ENCODE measurements at regions not wholly inside any gene's neighbourhood (a gene's known extent, or its start where the extent isn't known, plus 50 kb on each side); places are given as distances from the start of the nearest gene placed in this dataset.

DNA sequence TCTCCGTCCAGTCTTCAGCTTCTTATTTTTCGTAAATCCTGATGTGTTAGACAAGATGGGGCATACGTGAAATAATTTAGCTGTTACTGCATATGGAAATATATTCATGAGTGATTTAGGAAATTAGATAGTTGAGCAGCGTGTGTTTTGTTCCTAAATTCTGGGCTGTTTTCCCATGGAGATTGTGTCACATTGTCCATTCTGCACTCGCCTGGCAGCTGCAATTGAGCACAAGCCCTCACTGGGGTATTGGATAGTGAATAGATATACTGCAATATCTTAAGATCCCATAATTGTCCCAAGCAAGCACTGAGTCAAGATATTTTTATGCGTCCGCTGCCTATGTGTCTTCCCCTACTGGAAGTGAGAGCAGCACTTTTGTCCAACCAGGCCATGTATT is 1027.1 kb upstream of the WWC1 start:
- intact Hi-C loops (cut with DNase I; ENCODE audit: low total_unique reads) = no loop called here
- TF ChIP-seq CTCF (IDR thresholded peaks at IDR 0.05 in 4 of 5, conservative IDR thresholded peaks at IDR 0.05 in 1 of 5) (no peak), POLR2A (IDR thresholded peaks at IDR 0.05) (no peak)
- no peak overlapping the region for H3K4me3 ChIP-seq
- no peaks in the 10 kb centered on the region for H3K9me3 ChIP-seq
- DNase-seq (no peak), ATAC-seq (no peak)
- no peaks in the 10 kb centered on the region for H3K27me3 ChIP-seq
- H3K36me3 ChIP-seq = no peaks in the 10 kb centered on the region
- H3K27ac ChIP-seq = no peak overlapping the region
- no peaks in the 10 kb centered on the region for H3K4me1 ChIP-seq
- in situ Hi-C loops (cut with MboI; ENCODE audit: low sequenced_read_pairs in 4 of 4) = no loop called here

GRCh38 chr5:167268337-167268736 is 1023.1 kb upstream of the WWC1 start:
- no peaks in the 10 kb centered on the region for H3K9me3 ChIP-seq
- in situ Hi-C loops (cut with MboI; ENCODE audit: low sequenced_read_pairs in 4 of 4) (no loop called here), intact Hi-C loops (cut with DNase I; ENCODE audit: low total_unique reads) (no loop called here)
- DNase-seq (no peak), ATAC-seq (no peak)
- H3K36me3 ChIP-seq = no peaks in the 10 kb centered on the region
- TF ChIP-seq CTCF (IDR thresholded peaks at IDR 0.05 in 4 of 5, conservative IDR thresholded peaks at IDR 0.05 in 1 of 5) = no peak
- no peak for TF ChIP-seq POLR2A (IDR thresholded peaks at IDR 0.05)
- H3K4me3 ChIP-seq = no peak overlapping the region
- no peaks in the 10 kb centered on the region for H3K4me1 ChIP-seq
- no peak overlapping the region for H3K27ac ChIP-seq
- no peaks in the 10 kb centered on the region for H3K27me3 ChIP-seq

GRCh38 chr5:167269146-167269545 is 1022.3 kb upstream of the WWC1 start:
- Histone ChIP-seq H3K9me3 (no peaks in the 10 kb centered on the region), H3K27ac (no peak overlapping the region), H3K4me1 (no peaks in the 10 kb centered on the region), H3K36me3 (no peaks in the 10 kb centered on the region), H3K27me3 (no peaks in the 10 kb centered on the region), H3K4me3 (no peak overlapping the region)
- in situ Hi-C loops (cut with MboI; ENCODE audit: low sequenced_read_pairs in 4 of 4) (no loop called here), intact Hi-C loops (cut with DNase I; ENCODE audit: low total_unique reads) (no loop called here)
- ATAC-seq = no peak
- no peak for TF ChIP-seq CTCF (IDR thresholded peaks at IDR 0.05 in 4 of 5, conservative IDR thresholded peaks at IDR 0.05 in 1 of 5)
- no peak for TF ChIP-seq POLR2A (IDR thresholded peaks at IDR 0.05)
- DNase-seq = no peak

- Histone ChIP-seq H3K36me3 (no peaks in the 10 kb centered on the region), H3K4me3 (no peak overlapping the region), H3K27me3 (no peaks in the 10 kb centered on the region), H3K9me3 (no peaks in the 10 kb centered on the region), H3K27ac (no peak overlapping the region), H3K4me1 (no peaks in the 10 kb centered on the region)
- in situ Hi-C loops (cut with MboI; ENCODE audit: low sequenced_read_pairs in 4 of 4) = no loop called here
- intact Hi-C loops (cut with DNase I; ENCODE audit: low total_unique reads) = no loop called here
- TF ChIP-seq CTCF (IDR thresholded peaks at IDR 0.05 in 4 of 5, conservative IDR thresholded peaks at IDR 0.05 in 1 of 5) = no peak
- no peak for TF ChIP-seq POLR2A (IDR thresholded peaks at IDR 0.05)
- ATAC-seq (no peak), DNase-seq (no peak)
Observed at GRCh38 chr5:167271081-167271480, 1020.4 kb upstream of the WWC1 start.

DNA sequence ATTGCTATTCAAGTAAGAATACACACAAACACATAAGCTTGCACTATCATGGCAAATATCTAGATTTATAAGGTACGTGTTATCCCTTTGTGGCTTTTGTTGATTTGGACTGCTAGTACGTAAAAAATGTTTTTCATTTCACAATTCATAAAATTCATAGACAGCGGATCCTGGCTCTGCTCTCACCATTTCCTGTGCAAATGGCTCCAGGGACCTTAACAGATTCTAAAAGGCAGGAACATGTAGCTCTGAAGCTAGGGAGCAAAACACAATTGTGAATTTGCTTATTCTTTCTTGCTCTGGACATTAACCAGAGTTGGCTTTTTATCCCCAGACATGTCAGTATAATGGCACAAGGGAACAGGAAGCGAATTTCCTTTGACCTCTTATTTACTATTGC is 1019.9 kb upstream of the WWC1 start:
- TF ChIP-seq CTCF (IDR thresholded peaks at IDR 0.05 in 4 of 5, conservative IDR thresholded peaks at IDR 0.05 in 1 of 5) (no peak), POLR2A (IDR thresholded peaks at IDR 0.05) (no peak)
- in situ Hi-C loops (cut with MboI; ENCODE audit: low sequenced_read_pairs in 4 of 4) (no loop called here), intact Hi-C loops (cut with DNase I; ENCODE audit: low total_unique reads) (no loop called here)
- Histone ChIP-seq H3K9me3 (no peaks in the 10 kb centered on the region), H3K4me3 (no peak overlapping the region), H3K4me1 (no peaks in the 10 kb centered on the region), H3K27ac (no peak overlapping the region), H3K36me3 (no peaks in the 10 kb centered on the region), H3K27me3 (no peaks in the 10 kb centered on the region)
- no peak for ATAC-seq
- no peak for DNase-seq

All from gastrocnemius medialis (tissue), 4 donors.